ENCODE measurements at regions not wholly inside any gene's neighbourhood (a gene's known extent, or its start where the extent isn't known, plus 50 kb on each side); places are given as distances from the start of the nearest gene placed in this dataset.

- TF ChIP-seq CTCF (IDR thresholded peaks at IDR 0.05) (no peak), POLR2A (IDR thresholded peaks at IDR 0.05) (no peak)
Measured at GRCh38 chr18:71598374-71598773, 945.8 kb downstream of the CBLN2 start.
